ENCODE measurements at regions not wholly inside any gene's neighbourhood (a gene's known extent, or its start where the extent isn't known, plus 50 kb on each side); places are given as distances from the start of the nearest gene placed in this dataset.

- no peak for DNase-seq (ENCODE audit: low read depth)
- TF ChIP-seq, protein P1, sequence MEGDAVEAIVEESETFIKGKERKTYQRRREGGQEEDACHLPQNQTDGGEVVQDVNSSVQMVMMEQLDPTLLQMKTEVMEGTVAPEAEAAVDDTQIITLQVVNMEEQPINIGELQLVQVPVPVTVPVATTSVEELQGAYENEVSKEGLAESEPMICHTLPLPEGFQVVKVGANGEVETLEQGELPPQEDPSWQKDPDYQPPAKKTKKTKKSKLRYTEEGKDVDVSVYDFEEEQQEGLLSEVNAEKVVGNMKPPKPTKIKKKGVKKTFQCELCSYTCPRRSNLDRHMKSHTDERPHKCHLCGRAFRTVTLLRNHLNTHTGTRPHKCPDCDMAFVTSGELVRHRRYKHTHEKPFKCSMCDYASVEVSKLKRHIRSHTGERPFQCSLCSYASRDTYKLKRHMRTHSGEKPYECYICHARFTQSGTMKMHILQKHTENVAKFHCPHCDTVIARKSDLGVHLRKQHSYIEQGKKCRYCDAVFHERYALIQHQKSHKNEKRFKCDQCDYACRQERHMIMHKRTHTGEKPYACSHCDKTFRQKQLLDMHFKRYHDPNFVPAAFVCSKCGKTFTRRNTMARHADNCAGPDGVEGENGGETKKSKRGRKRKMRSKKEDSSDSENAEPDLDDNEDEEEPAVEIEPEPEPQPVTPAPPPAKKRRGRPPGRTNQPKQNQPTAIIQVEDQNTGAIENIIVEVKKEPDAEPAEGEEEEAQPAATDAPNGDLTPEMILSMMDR (IDR thresholded peaks at IDR 0.05; ENCODE audit: low read depth, low read length, missing control alignments): no peak
- H3K4me3 ChIP-seq (ENCODE audit: low read depth, low read length): no peak overlapping the region
Observed at GRCh38 chr3:148333091-148333490, 364.6 kb upstream of the AGTR1 start.

GRCh38 chr3:148335612-148336011, 362.1 kb upstream of the AGTR1 start:
- no peak overlapping the region for H3K4me3 ChIP-seq (ENCODE audit: low read depth, low read length)
- DNase-seq (ENCODE audit: low read depth): no peak
- TF ChIP-seq, protein P1 (IDR thresholded peaks at IDR 0.05; ENCODE audit: low read depth, low read length, missing control alignments): no peak

GRCh38 chr3:148343416-148343815, 354.3 kb upstream of the AGTR1 start:
- H3K4me3 ChIP-seq (ENCODE audit: low read depth, low read length): no peak overlapping the region
- TF ChIP-seq, protein P1 (IDR thresholded peaks at IDR 0.05; ENCODE audit: low read depth, low read length, missing control alignments): no peak
- no peak for DNase-seq (ENCODE audit: low read depth)

DNA sequence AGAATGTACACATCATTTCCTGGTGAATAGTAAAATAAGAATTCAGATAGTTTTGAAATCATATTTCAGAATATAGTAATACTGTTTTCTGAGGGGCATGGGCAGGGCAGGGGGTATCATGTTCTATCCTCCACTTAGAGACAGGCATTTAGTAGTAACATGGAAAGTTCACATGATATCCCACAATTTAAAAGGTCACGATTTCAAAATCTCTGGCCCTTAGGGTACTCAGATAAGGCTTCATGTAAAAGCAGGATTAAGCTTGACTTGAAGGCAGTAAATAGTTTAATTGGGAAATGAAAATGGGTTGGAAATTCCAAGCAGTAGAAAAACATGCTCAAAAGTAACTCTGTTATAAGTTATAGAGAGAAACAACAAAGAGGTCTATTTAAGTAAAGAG, 353.2 kb upstream of the AGTR1 start:
- DNase-seq (ENCODE audit: low read depth): no peak
- TF ChIP-seq, protein P1 (IDR thresholded peaks at IDR 0.05; ENCODE audit: low read depth, low read length, missing control alignments): no peak
- H3K4me3 ChIP-seq (ENCODE audit: low read depth, low read length): no peak overlapping the region

DNA sequence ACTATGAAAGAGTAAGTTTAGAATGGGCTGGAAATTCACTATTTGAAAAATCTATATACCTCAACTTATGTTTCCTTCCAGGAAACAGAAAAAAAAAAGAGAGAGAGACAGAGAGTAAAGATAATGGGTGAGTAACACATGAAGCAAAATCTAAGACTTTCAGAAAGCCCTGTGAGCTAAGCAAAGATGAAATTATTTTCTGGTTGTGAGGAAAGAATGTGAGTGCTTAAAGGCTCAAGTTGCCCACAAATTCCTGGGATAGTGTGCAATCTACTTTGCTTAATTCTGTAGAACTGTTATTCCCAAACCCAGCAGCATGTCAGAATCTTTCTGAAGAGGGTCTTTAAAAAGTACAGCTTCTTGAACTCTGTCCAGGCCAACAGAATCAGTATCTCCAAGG, 337.7 kb upstream of the AGTR1 start:
- no peak overlapping the region for H3K4me3 ChIP-seq (ENCODE audit: low read depth, low read length)
- TF ChIP-seq, protein P1 (IDR thresholded peaks at IDR 0.05; ENCODE audit: low read depth, low read length, missing control alignments): no peak
- DNase-seq (ENCODE audit: low read depth): no peak

- DNase-seq (ENCODE audit: low read depth): no peak
- no peak overlapping the region for H3K4me3 ChIP-seq (ENCODE audit: low read depth, low read length)
- TF ChIP-seq, protein P1 (IDR thresholded peaks at IDR 0.05; ENCODE audit: low read depth, low read length, missing control alignments): no peak
Observed at GRCh38 chr3:148366743-148367410, 330.8 kb upstream of the AGTR1 start.

DNA sequence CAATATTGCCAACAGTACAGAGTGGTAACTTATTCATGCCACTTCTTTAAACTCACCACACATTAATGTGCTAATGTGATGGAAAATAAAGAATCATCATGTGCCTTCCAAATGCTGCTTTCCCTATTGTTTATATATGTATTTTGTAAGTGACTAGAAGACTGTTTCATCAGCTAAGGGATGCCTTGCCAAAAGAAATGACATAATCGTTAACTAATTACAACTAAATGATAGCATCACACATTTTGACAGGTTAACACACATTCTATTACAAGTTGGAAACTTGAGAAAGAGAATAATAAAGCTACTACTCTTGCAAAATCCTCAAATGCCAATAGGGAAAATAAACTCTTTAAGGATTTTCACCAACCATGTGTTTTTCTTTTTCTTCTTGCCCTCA, 329.9 kb upstream of the AGTR1 start:
- no peak for DNase-seq (ENCODE audit: low read depth)
- TF ChIP-seq, protein P1 (IDR thresholded peaks at IDR 0.05; ENCODE audit: low read depth, low read length, missing control alignments): no peak
- H3K4me3 ChIP-seq (ENCODE audit: low read depth, low read length): no peak overlapping the region

Data from GM12864 (cell line).